ENCODE measurements at regions not wholly inside any gene's neighbourhood (a gene's known extent, or its start where the extent isn't known, plus 50 kb on each side); places are given as distances from the start of the nearest gene placed in this dataset.
A peak's percentile ranks its signal among the peaks of the same experiment; 100 is the strongest.

- TF ChIP-seq EZH2 (optimal IDR thresholded peaks at IDR 0.05; ENCODE audit: low read depth, low read length): no peak
- H3K9ac ChIP-seq (ENCODE audit: low read length): no peak overlapping the region
- no peak for DNase-seq
- H3F3A ChIP-seq (ENCODE audit: insufficient read depth, low read length): peaks cover 7% of the 10 kb centered on the region
- no peak overlapping the region for H3K27ac ChIP-seq (ENCODE audit: low read length)
- H3K4me3 ChIP-seq (ENCODE audit: low read length): no peak overlapping the region
- H2AFZ ChIP-seq (ENCODE audit: low read length): no peak overlapping the region
- H3K9me3 ChIP-seq (replicated peaks; ENCODE audit: insufficient read depth, low read length): no peaks in the 10 kb centered on the region
- H3K79me2 ChIP-seq (ENCODE audit: low read length): no peaks in the 10 kb centered on the region
- no peaks in the 10 kb centered on the region for H3K9me2 ChIP-seq (replicated peaks; ENCODE audit: insufficient read depth, low read length)
- H3K4me2 ChIP-seq (ENCODE audit: low read depth, low read length): no peak overlapping the region
- H3K36me3 ChIP-seq (replicated peaks; ENCODE audit: insufficient read depth, low read length): no peaks in the 10 kb centered on the region
- H4K20me1 ChIP-seq (ENCODE audit: insufficient read depth, low read length): no peaks in the 10 kb centered on the region
- no peaks in the 10 kb centered on the region for H3K27me3 ChIP-seq (replicated peaks; ENCODE audit: insufficient read depth, low read length)
- peaks cover 21% of the 10 kb centered on the region for H3K4me1 ChIP-seq (ENCODE audit: low read length)
These were observed 88.9 kb upstream of the RBBP8 start for GRCh38 chr18:22844190-22844589.

- DNase-seq: no peak
- Histone ChIP-seq H3K79me2 (ENCODE audit: low read length) (no peaks in the 10 kb centered on the region), H3K9me3 (replicated peaks; ENCODE audit: insufficient read depth, low read length) (no peaks in the 10 kb centered on the region), H3K9ac (ENCODE audit: low read length) (no peak overlapping the region), H3F3A (ENCODE audit: insufficient read depth, low read length) (0 out of 2 replicates have a peak, but pooled peaks cover 3% of the 10 kb centered on the region), H3K36me3 (replicated peaks; ENCODE audit: insufficient read depth, low read length) (no peaks in the 10 kb centered on the region), H3K4me3 (ENCODE audit: low read length) (no peak overlapping the region), H3K27me3 (replicated peaks; ENCODE audit: insufficient read depth, low read length) (no peaks in the 10 kb centered on the region), H4K20me1 (ENCODE audit: insufficient read depth, low read length) (no peaks in the 10 kb centered on the region), H3K9me2 (replicated peaks; ENCODE audit: insufficient read depth, low read length) (no peaks in the 10 kb centered on the region), H3K4me1 (ENCODE audit: low read length) (peaks cover 17% of the 10 kb centered on the region), H2AFZ (ENCODE audit: low read length) (no peak overlapping the region), H3K27ac (ENCODE audit: low read length) (no peak overlapping the region), H3K4me2 (ENCODE audit: low read depth, low read length) (no peak overlapping the region)
- TF ChIP-seq CTCF (IDR thresholded peaks at IDR 0.05; ENCODE audit: low read length) (no peak), EZH2 (optimal IDR thresholded peaks at IDR 0.05; ENCODE audit: low read depth, low read length) (no peak), EZH2phosphoT487 (IDR thresholded peaks at IDR 0.05; ENCODE audit: low read length) (no peak)
These were observed 88.5 kb upstream of the RBBP8 start for GRCh38 chr18:22844628-22845027.

GRCh38 chr18:22846088-22846683, 86.9 kb upstream of the RBBP8 start:
- no peaks in the 10 kb centered on the region for H3K79me2 ChIP-seq (ENCODE audit: low read length)
- H3K4me1 ChIP-seq (ENCODE audit: low read length): peaks cover 12% of the 10 kb centered on the region
- H4K20me1 ChIP-seq (ENCODE audit: insufficient read depth, low read length): no peaks in the 10 kb centered on the region
- H3K9me2 ChIP-seq (replicated peaks; ENCODE audit: insufficient read depth, low read length): no peaks in the 10 kb centered on the region
- DNase-seq: no peak
- H3K27me3 ChIP-seq (replicated peaks; ENCODE audit: insufficient read depth, low read length): no peaks in the 10 kb centered on the region
- TF ChIP-seq CTCF (IDR thresholded peaks at IDR 0.05; ENCODE audit: low read length) (peak; percentile 40), EZH2 (optimal IDR thresholded peaks at IDR 0.05; ENCODE audit: low read depth, low read length) (no peak), EZH2phosphoT487 (IDR thresholded peaks at IDR 0.05; ENCODE audit: low read length) (no peak)
- no peak overlapping the region for H2AFZ ChIP-seq (ENCODE audit: low read length)
- no peak overlapping the region for H3K27ac ChIP-seq (ENCODE audit: low read length)
- H3K36me3 ChIP-seq (replicated peaks; ENCODE audit: insufficient read depth, low read length): no peaks in the 10 kb centered on the region
- H3F3A ChIP-seq (ENCODE audit: insufficient read depth, low read length): no peaks in the 10 kb centered on the region
- H3K4me3 ChIP-seq (ENCODE audit: low read length): no peak overlapping the region
- H3K9me3 ChIP-seq (replicated peaks; ENCODE audit: insufficient read depth, low read length): no peaks in the 10 kb centered on the region
- H3K9ac ChIP-seq (ENCODE audit: low read length): no peak overlapping the region
- H3K4me2 ChIP-seq (ENCODE audit: low read depth, low read length): no peak overlapping the region

GRCh38 chr18:22846697-22847096, 86.4 kb upstream of the RBBP8 start:
- TF ChIP-seq CTCF (IDR thresholded peaks at IDR 0.05; ENCODE audit: low read length): no peak
- TF ChIP-seq EZH2phosphoT487 (IDR thresholded peaks at IDR 0.05; ENCODE audit: low read length): no peak
- DNase-seq: no peak
- no peaks in the 10 kb centered on the region for H3K36me3 ChIP-seq (replicated peaks; ENCODE audit: insufficient read depth, low read length)
- H3K4me2 ChIP-seq (ENCODE audit: low read depth, low read length): no peak overlapping the region
- no peaks in the 10 kb centered on the region for H4K20me1 ChIP-seq (ENCODE audit: insufficient read depth, low read length)
- H3K9me2 ChIP-seq (replicated peaks; ENCODE audit: insufficient read depth, low read length): no peaks in the 10 kb centered on the region
- H3K9ac ChIP-seq (ENCODE audit: low read length): no peak overlapping the region
- H3K9me3 ChIP-seq (replicated peaks; ENCODE audit: insufficient read depth, low read length): no peaks in the 10 kb centered on the region
- peaks cover 12% of the 10 kb centered on the region for H3K4me1 ChIP-seq (ENCODE audit: low read length)
- no peak overlapping the region for H3K4me3 ChIP-seq (ENCODE audit: low read length)
- H3F3A ChIP-seq (ENCODE audit: insufficient read depth, low read length): no peaks in the 10 kb centered on the region
- H3K27ac ChIP-seq (ENCODE audit: low read length): no peak overlapping the region
- no peaks in the 10 kb centered on the region for H3K79me2 ChIP-seq (ENCODE audit: low read length)
- no peak overlapping the region for H2AFZ ChIP-seq (ENCODE audit: low read length)
- H3K27me3 ChIP-seq (replicated peaks; ENCODE audit: insufficient read depth, low read length): no peaks in the 10 kb centered on the region

All from MM.1S (cell line).